Islet of Langerhans (tissue), 1 donor: ENCODE measurements at regions not wholly inside any gene's neighbourhood (a gene's known extent, or its start where the extent isn't known, plus 50 kb on each side); places are given as distances from the start of the nearest gene placed in this dataset.

ENCODE experiments used
- FAIRE-seq: peaks from one replicate; lab custom pipeline; 2011; peaks lifted over from hg19 to GRCh38; lab: Jason Lieb, UNC

DNA sequence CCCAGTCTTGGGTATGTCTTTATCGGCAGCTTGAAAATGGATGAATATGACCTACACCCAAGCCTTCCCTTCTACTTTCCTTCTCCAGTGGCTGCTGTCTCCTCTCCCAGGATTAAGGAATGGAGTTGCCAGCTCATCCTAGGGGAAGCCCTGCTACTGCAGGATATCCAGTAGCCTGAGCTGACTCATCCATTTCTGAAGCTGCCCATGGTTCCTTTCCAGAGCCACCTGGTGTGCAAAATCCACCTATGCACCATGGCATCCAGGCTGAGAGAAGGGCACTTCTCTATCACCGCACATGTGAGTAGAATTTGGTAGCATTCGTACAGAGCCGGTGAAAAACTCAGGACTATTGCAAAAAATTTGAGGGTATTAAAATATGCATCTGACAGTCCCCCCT lies 290.8 kb downstream of the YTHDC2 start:
- FAIRE-seq = no peak

DNA sequence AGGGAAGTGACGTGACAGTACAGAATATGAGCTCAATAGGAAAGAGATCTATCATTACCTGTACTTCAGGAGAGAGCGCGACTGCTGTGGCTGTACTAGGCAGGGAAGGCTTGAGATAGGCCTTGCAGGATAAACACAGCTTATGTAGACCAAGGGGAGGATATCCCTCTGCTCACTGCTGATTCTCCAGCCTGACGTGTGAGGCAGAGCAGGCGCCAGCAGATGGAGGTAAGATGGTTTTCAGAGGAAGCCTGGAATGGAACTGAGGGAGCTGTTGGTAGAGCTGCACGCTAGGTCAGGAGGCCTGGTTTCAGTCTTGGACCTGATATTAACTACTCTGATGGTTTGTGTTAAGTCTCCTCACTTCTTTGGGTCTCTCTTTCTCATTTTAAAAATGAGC lies 291.4 kb downstream of the YTHDC2 start:
- no peak for FAIRE-seq

GRCh38 chr5:113806250-113806649 lies 292.8 kb downstream of the YTHDC2 start:
- FAIRE-seq = no peak

GRCh38 chr5:113806904-113807303 lies 293.4 kb downstream of the YTHDC2 start:
- FAIRE-seq = no peak

GRCh38 chr5:113807427-113807991 lies 294.0 kb downstream of the YTHDC2 start:
- FAIRE-seq = no peak

- peak; percentile 36 for FAIRE-seq
Measured at GRCh38 chr5:113808956-113809355, 295.5 kb downstream of the YTHDC2 start.

GRCh38 chr5:113809626-113810025 lies 296.1 kb downstream of the YTHDC2 start:
- no peak for FAIRE-seq

DNA sequence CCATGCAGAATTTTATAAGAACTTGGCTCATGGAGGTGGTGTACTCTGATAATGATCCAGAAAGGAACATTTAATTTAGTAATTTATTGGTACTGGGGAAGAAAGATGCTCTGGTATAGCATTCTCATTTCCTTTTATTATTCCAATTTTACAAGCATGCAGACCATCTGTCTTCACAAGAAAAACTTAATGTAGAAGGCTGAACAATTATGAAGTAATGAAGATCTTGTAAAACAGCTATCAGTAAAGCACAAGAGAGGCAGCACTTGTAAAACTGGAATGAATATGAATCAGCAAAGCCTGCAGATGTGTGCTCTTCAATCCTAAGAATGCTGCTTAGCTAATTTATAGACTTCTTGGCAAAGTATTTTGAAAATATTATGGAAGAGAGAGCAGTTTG lies 300.0 kb downstream of the YTHDC2 start:
- FAIRE-seq = no peak

DNA sequence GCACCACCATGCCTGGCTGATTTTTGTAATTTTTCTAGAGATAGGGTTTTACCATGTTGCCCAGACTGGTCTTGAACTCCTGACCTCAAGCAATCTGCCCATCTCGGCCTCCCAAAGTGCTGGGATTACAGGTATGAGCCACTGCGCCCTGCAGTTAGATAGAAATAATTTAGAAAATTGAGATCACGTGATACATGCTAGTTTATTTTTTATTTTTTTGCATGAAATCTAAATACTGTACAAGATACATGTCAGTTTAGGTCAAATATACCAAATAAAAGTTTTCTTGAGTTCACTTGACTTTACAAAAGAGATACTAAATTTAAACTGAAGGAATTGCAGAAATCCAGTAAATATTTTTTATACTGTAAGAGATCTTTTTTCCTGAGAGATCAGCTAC lies 304.2 kb downstream of the YTHDC2 start:
- no peak for FAIRE-seq

- no peak for FAIRE-seq
Measured at GRCh38 chr5:113823696-113824095, 310.2 kb downstream of the YTHDC2 start.

DNA sequence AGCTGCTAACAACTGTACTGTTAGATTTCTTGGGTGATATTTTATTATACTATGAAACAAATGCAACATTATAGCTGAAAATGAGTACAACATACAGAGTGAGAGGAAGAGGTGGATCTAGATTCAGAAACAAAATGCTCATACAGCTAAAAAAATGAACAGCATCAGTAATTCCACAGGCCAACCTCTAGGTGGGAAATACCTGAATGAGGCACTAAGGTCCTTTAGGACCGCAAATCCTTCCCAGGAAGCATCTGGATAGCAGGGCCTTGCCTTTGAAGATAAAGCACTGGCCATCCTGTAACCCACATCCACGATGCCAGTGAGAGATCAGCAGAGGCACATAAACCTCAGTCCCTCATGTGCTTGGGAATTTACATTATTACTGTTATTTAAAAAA lies 310.8 kb downstream of the YTHDC2 start:
- FAIRE-seq = no peak

DNA sequence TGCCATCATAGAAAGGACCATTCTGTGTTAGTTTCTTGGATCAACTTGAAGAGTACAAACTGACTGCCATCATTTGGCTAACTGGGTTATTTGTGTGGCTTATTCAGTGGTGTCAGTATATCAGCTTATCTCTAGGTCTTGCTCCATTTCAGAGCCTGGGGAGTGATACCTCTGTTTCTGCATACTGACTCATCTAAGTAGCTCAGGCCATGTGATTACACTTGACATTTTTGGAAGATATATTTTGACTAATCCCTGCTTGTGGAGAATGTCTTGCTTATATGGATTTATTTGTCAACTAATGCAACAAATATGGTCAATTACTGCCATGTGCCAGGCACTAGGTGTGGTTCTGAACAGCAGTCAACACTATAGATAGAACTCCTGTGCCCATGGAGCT lies 311.7 kb downstream of the YTHDC2 start:
- no peak for FAIRE-seq

- no peak for FAIRE-seq
Measured at GRCh38 chr5:113846941-113847340, 333.4 kb downstream of the YTHDC2 start.

DNA sequence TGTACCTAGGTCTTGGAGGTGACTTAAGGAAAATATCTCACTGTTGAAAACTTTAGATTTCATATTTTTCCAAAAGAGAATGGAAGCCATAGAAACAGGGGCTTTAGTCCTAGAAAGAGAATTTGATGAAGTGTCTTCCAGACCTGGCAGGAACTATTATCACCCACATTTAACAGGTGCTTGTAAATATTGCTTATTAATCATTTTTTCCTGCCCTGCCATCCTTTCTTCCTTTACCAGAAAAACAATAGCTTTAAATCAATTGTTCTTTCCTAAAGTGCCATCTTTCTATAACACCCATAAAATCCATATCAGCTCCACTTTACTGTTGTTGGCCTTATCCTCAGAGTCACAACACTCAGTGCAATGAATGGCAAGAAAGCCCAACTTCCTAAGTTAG lies 350.9 kb downstream of the YTHDC2 start:
- no peak for FAIRE-seq

- no peak for FAIRE-seq
Measured at GRCh38 chr5:113866763-113867162, 353.3 kb downstream of the YTHDC2 start.

DNA sequence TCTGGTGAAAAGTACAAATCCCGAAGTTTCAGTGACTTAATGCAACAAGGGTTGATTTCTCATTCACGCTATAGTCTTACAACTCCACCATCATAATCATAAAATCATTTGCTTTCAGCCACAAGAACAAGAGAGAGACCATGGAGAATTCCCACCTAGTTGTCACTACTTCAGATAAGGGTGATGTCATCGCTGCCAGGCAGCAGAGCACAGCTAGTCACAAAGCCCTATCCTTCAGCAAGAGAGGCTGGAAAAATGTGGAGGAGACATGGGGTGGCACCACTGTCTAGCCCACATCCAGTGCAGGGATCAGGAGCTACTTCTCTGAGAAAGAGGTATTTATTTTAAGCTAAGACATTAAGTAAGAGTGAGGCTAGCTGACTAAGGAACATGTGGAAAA lies 356.1 kb downstream of the YTHDC2 start:
- no peak for FAIRE-seq

DNA sequence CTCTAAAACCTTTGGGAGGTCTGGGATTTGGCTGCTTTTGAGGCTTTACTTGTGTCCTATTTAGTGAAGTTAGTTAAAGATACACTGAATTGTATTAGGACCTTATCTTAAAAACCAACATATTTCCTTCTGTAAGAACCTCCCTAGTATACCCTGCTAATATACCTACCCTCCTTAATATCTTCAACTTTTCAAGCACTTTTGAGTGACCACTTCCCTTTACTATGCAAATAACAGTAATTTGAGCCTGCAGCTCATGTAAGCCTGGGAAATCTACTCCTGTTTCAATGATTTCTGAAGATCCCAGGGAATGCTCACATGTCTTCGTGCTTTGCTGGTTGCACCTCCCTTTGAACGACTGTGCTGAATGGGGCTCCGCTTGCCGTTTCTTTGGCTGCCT lies 358.5 kb downstream of the YTHDC2 start:
- no peak for FAIRE-seq

DNA sequence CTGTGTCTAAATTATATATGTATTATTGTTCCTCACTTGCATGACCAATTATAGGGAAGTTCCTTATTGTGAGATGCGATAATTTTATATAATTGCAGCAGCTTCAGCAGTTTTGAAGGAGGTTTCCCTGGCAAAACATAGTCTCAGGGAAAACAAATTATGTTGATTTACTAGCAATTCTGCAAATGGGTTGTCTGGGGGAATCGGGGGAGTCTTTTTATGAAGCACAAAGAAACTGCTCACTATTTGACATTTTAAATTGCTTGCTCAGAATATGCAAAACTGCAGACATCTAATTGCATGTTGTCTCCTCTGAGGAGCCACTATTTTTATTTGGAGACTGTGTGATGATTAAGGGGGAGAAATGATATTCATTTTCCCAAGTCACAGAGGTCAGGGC lies 361.6 kb downstream of the YTHDC2 start:
- no peak for FAIRE-seq

- FAIRE-seq = no peak
Measured at GRCh38 chr5:113891491-113891890, 378.0 kb downstream of the YTHDC2 start.

- no peak for FAIRE-seq
Measured at GRCh38 chr5:113896789-113897188, 383.3 kb downstream of the YTHDC2 start.

GRCh38 chr5:113897748-113898147 lies 384.3 kb downstream of the YTHDC2 start:
- no peak for FAIRE-seq

DNA sequence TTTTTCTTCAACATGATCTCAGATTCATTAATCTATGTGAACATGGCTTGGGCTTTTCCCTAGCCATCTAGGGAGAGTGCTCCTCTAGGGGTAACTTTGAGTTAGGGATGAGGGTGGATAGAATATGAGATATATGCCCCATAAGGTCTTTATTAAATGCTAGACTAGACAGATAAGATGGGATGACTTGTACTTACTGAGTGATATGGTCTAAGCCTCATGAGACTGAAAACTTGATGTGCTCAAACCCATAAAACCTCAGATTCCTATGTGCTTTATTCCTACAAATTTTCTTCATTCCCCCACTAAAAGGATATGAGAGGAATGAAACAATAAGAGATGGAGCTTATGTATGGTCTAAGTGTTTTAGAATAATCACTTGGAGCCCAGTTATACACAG lies 386.6 kb downstream of the YTHDC2 start:
- no peak for FAIRE-seq

DNA sequence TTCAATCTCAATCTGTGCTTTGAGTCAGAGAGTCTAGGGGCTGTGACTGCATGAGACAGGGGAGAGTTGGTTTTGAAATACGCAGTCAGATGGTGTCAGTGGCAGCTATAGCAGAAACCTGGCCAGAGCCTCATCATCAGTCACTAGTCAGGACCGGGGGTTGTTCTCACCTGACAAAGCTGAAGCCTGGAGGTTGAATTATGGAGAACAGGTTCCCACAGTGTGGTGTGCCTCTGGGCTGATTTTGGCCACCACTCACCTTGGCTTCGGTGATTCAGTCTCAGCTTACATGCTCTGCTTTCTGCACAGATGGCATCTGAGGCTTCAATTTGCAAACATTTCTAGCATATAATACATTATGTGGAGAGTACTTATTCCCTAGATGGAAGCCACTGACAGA lies 387.3 kb downstream of the YTHDC2 start:
- FAIRE-seq = no peak

GRCh38 chr5:113901718-113902117 lies 388.2 kb downstream of the YTHDC2 start:
- FAIRE-seq = no peak
